Bronchial epithelial cell (primary cell): ENCODE measurements at regions not wholly inside any gene's neighbourhood (a gene's known extent, or its start where the extent isn't known, plus 50 kb on each side); places are given as distances from the start of the nearest gene placed in this dataset.

Experiments used
- DNase-seq: peaks from one replicate; pipeline ENCODE4 v3.0.0-alpha.2; 2010; ENCODE audit warnings: low read depth
- FAIRE-seq: peaks from 2 replicates; lab custom pipeline; 2011; peaks lifted over from hg19 to GRCh38; lab: Jason Lieb, UNC
- H3K27me3 ChIP-seq: 2 replicates; pipeline ENCODE4 v1.5.1; 2011; ENCODE audit warnings: low read length; ENCODE audit not compliant: control insufficient read depth, insufficient read depth
- H3K36me3 ChIP-seq: 2 replicates; pipeline ENCODE4 v1.5.1; 2011; ENCODE audit warnings: low read length; ENCODE audit not compliant: control insufficient read depth, insufficient read depth
- H3K4me3 ChIP-seq: 2 replicates; pipeline ENCODE4 v1.5.1; 2011; ENCODE audit warnings: mild to moderate bottlenecking, low read depth, low read length, control low read depth
- CTCF ChIP-seq: IDR thresholded peaks from 2 replicates; pipeline ENCODE4 v1.5.1; 2011; ENCODE audit warnings: mild to moderate bottlenecking, moderate library complexity, low read length, control low read depth, inconsistent platforms; ENCODE audit not compliant: insufficient read depth, severe bottlenecking

- H3K36me3 ChIP-seq = no peaks in the 10 kb centered on the region
- DNase-seq = no peak
- FAIRE-seq = no peak
- no peak overlapping the region for H3K4me3 ChIP-seq
- TF ChIP-seq CTCF = no peak
- no peaks in the 10 kb centered on the region for H3K27me3 ChIP-seq
Measured at GRCh38 chr7:42319631-42320030, 82.6 kb upstream of the GLI3 start.

GRCh38 chr7:42315631-42316030 lies 78.6 kb upstream of the GLI3 start:
- Histone ChIP-seq H3K4me3 (no peak overlapping the region), H3K27me3 (no peaks in the 10 kb centered on the region), H3K36me3 (no peaks in the 10 kb centered on the region)
- TF ChIP-seq CTCF = no peak
- DNase-seq (peak; percentile 58), FAIRE-seq (no peak)

GRCh38 chr7:42315103-42315502 lies 78.1 kb upstream of the GLI3 start:
- FAIRE-seq = no peak
- Histone ChIP-seq H3K4me3 (no peak overlapping the region), H3K27me3 (no peaks in the 10 kb centered on the region), H3K36me3 (no peaks in the 10 kb centered on the region)
- DNase-seq = no peak
- TF ChIP-seq CTCF = no peak

GRCh38 chr7:42314696-42315095 lies 77.7 kb upstream of the GLI3 start:
- peak; percentile 33 for DNase-seq

GRCh38 chr7:42311195-42311594 lies 74.2 kb upstream of the GLI3 start:
- H3K36me3 ChIP-seq = no peaks in the 10 kb centered on the region
- DNase-seq (no peak), FAIRE-seq (no peak)
- no peaks in the 10 kb centered on the region for H3K27me3 ChIP-seq
- no peak for TF ChIP-seq CTCF
- H3K4me3 ChIP-seq = no peak overlapping the region

More at GRCh38 chr7:42314696-42315095, 77.7 kb upstream of the GLI3 start:
- H3K4me3 ChIP-seq = no peak overlapping the region
- no peaks in the 10 kb centered on the region for H3K36me3 ChIP-seq
- TF ChIP-seq CTCF = no peak
- no peaks in the 10 kb centered on the region for H3K27me3 ChIP-seq
- no peak for FAIRE-seq

- Histone ChIP-seq H3K36me3 (no peaks in the 10 kb centered on the region), H3K4me3 (peak overlapping the region; percentile 17), H3K27me3 (no peaks in the 10 kb centered on the region)
- no peak for TF ChIP-seq CTCF
- DNase-seq = peak; percentile 98
- peak; percentile 100 for FAIRE-seq
Measured at GRCh38 chr7:42292991-42293521, 56.0 kb upstream of the GLI3 start.
